GM19455 (cell line): ENCODE measurements at regions not wholly inside any gene's neighbourhood (a gene's known extent, or its start where the extent isn't known, plus 50 kb on each side); places are given as distances from the start of the nearest gene placed in this dataset.

Experiments
- ATAC-seq: cut with Tn5 transposase; IDR thresholded peaks from one replicate; pipeline ENCODE4 v1.9.1; 2021; ENCODE audit not compliant: unreplicated experiment

- no peak for ATAC-seq
These were observed 53.1 kb downstream of the ATXN3L start for GRCh38 chrX:13266641-13267345.

DNA sequence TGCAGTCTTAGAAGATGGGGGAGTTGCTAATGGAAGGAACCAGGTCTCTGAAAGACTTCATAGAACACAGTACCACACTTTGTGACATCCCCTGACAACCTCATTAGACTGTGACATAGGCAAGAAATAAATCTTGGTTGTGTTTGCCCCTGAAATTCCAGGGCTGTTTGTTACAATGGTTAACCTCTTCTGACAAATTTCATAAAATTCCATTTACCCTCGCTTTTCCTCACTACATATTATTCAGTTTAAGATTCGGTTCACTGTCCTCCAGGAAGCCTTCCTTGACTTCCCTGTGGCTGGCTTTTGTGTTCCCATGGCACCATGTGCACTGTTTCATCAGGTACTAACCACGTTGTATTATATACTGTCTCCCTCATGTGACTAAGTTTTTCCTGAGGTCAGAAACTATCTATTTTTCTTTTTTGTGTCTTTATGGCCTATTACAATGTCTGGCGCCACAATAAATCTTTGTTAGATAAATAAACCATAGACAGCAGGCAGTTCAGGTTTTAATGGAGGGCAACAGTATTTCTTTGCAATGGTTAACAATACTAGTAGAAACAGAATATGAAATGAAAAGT, 54.2 kb downstream of the ATXN3L start:
- no peak for ATAC-seq

GRCh38 chrX:13265111-13265510, 54.7 kb downstream of the ATXN3L start:
- no peak for ATAC-seq

DNA sequence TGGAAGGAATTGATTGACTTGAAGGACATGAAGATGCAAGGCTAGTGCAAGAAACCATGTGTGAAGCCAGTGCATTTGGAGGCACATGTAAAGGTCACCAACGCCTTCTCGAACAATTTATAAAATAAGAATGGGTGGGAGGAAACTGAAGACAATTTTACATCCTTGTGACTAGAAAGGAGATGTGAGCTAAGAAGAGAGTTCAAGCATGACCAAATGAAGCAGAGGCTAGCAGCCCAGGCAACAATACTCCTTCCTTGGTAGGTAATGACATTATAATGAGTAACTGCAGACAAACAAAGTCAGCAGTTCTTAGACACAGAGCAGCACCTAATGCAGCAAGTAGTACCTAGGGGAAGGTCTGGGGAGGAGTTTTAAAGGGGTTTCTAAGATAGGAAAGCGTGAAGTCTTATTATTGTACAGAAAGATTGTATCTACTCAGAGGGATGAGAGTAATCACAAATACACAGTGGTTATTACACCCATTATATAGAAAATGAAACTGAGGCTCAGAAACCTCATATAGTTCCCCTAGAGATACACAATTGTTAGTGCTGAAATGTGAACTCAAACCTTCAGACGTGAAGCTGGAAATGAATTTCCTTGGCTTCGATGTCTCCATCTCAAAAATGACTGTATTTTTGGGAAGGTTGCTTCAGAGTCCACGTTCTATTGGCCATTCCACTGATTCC, 56.1 kb downstream of the ATXN3L start:
- peak; percentile 65 for ATAC-seq

GRCh38 chrX:13261348-13261747, 58.5 kb downstream of the ATXN3L start:
- ATAC-seq, result no peak

- no peak for ATAC-seq
These were observed 59.3 kb downstream of the ATXN3L start for GRCh38 chrX:13260598-13260997.

DNA sequence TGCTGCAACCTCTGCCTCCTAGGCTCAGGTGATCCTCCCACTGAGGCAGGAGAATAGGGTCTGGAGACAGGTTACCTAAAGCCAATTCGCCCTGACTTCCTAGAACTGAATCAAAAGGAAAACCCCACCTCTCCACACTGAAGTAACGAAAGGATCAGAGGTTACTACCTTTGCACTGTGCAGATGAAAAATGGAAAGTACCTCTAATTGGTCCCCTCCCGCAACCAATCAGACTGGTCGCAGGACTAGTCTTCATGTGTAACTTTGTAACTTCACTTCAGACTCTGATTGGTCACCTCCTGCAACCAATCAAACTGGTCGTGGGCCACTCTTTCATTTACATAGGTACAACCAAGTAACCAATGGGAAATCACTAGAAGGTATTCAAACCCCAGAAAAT, 61.1 kb downstream of the ATXN3L start:
- no peak for ATAC-seq

DNA sequence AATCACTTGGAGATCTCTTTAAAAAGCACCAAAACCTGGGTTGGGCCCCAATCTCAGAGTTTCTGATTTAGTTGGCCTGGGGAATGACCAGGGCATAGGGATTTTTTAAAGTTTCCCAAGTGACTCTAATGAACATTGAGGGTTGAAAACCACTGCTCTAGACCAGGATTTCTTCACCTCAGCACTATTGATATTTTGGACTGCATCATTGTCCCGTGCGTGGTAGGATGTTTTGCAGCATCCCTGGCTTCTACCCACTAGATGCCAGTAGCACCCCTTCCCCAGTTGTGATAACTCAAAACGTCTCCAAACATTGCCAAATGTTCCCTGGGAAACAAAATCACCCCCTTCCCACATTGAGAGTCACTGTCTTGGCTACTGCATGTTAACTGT, 61.8 kb downstream of the ATXN3L start:
- ATAC-seq, result no peak

DNA sequence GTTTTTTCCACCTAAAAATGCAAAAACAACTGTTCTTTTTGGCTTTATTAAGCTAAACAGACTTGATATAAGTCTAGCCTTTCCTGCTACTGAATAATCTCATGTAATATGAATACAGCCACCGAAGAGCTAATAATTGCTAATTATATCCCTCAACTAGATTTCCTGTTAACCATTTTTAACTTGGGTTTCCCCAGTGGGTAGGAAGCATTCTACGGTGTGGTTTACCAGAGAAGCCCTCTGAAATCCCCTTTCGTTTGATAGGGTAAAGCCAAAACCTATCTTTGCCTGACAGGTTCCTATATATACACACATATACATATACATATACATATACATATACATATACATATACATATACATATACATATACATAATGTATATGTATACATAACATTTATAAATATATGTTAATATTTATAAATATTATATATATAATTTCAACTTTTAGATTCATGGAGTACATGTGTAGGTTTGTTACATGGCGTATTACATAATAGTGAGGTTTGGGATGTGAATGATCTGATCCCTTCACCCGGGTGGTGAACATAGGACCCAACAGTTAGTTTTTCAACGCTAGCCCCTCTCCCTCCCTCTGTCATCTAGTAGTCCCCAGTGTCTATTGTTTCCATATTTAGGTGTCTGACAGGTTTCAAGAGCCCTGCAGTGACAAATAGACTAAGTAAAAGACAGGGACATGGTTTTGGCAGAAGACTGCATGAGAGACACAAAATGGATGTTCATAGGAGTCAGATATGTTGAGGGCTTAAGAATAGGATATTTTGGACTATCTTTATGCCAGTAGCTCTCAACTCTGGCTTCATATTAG, 62.4 kb downstream of the ATXN3L start:
- no peak for ATAC-seq

GRCh38 chrX:13256603-13257002, 63.2 kb downstream of the ATXN3L start:
- no peak for ATAC-seq

DNA sequence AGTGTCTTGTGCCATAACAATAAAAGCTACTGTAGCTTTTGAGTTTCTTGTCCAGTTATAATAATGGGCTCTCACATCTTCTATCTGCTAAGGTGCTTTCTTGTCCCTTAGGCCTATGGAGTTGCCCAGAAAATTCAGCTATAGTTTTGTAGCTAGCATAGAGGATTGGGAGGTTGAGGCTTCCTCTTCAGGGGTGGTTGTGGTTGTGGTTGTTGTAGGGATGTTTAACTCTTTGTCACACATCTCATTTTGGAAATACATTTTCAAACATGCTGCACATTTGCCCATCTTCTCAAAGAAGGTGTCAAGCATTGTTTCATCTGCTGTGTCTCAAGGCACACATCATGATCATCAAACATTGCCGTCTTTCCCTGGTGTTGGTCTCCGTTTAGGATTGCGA, 65.0 kb downstream of the ATXN3L start:
- no peak for ATAC-seq

DNA sequence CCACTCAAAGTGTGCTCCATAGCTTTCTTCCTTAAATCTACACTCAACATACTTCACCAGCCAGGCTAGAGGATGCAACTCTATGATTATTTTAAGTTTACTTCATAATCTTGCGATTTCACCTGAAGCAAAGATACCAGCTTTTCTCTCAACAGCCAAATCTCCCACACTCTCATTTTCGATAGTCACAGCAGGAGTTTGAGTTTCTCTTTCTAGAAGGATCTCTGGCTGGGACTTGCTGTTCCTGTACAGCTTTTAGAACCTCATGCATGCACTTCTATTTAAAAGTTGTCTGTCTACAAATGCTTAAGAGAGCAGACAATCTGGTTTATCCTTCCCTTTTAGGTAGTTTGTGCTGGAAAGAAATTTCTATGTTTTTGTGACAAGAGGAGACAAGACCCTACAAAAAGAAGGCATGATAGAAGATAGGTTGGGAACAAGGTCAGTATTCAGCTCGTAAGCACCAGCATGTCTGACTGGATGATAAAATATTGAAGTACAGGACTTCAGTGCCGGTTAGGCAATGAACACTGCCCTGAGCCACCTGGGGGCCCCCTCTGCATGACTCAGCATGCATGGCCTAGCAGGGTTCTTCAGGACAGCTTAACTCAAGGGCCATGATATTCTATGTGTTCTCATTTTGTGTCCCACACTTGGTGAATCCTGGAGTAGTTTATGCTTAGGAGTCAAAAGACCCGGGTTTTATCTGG, 65.6 kb downstream of the ATXN3L start:
- no peak for ATAC-seq

- ATAC-seq, result no peak
These were observed 66.6 kb downstream of the ATXN3L start for GRCh38 chrX:13253223-13253622.

GRCh38 chrX:13252726-13253125, 67.1 kb downstream of the ATXN3L start:
- no peak for ATAC-seq

DNA sequence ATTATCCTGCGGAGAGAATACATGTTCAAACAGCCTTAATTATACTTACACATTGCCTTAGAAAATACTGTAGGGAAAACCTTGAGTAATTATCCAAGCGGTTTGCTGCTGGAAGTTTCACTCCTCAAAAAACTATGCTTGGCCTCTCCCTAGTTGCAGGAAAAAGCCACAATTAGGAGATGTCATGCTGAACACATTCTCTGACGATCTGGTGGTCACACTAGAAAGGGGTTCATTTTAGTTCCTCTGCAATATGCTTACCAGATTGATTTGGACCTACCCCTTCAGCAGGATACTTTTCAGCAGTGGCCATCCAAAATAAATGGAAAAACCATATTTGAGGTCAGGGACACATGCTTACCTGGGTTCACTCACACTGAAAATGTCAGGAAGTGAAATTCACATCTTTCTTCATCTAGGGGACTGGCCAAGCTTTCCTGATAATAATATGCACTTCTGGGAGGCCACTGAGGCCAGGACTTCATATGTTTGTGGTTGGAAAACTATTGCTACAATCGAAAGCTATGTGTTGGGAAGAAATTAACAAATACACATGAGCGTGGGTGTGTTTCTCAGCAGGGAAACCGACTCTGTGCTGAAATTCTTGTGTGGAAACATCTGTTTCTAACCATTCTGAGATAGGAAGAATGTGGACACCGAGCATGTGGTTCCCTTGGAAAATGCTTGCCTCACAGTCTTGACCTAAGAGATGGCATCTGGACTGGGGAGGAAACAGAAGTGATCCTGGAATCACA, 68.8 kb downstream of the ATXN3L start:
- ATAC-seq, result no peak

DNA sequence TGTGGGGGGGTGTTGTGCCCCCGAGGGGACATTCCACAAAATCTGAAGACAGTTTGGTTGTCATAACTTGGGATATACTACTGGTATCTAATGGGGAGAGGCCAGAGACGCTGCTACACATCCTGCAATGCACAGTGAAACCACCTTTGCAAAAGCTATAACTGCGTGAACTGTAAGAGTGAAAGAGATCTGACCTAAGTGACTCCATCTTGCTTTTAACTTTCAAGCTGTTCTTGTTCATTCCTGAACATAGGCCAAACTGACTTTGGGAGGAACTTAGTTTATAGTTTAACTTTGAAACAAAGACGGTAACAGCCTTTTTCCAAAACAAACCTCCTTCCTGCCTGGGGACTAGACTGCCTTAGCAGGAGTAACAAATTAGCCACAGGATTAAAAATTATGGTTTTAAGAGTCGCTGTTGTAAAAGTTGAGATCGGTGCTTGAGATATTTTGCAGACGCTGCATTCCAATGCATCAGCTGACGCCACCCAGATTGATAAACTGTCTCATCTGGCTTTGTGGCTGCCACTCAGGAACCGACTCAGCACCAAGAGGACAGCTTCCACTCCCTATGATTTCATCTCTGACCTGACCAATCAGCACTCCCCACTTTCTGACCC, 70.9 kb downstream of the ATXN3L start:
- no peak for ATAC-seq

DNA sequence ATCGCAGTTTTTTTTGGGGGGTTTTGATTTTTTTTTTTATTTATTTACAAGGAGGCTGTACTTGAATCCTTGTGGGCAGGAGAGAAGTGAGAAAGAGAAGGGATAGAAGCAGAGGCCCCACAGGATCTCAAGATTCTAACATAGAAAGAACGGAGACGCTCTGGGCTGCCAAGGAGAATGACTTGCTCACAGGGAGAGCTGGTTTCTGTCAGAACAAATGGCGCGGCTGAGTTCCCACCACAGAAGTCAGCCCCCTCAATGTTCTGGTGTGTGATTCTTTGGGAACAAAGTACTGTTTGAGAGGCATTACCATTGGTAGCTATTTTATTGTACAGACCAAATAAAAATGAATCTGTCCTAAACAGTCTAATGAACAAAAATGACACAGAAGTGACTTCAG, 80.6 kb downstream of the ATXN3L start:
- ATAC-seq, result no peak

DNA sequence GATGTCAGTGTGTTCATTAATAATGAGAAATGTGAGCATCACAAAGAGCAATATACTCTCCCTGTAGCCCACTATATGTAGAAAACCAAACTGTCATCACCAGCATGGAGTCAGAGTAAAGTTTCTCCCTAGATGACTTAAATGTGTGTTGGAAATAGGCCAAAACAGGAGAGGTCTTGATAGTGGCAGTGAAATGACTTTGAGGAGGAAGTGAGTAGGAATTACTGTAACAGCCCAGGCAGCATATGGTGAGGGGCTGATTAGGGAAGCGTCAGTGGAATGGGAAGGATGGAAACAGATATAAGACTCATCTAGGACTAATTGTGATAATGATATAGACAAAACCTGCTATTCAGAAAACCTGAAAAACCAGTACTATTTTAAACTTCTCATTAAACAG, 83.9 kb downstream of the ATXN3L start:
- ATAC-seq, result no peak

- no peak for ATAC-seq
These were observed 87.4 kb downstream of the ATXN3L start for GRCh38 chrX:13232484-13232883.

- no peak for ATAC-seq
These were observed 93.6 kb downstream of the ATXN3L start for GRCh38 chrX:13226214-13226613.
